Activated CD4-positive, alpha-beta T cell treated with anti-CD3 and anti-CD28 coated beads, Interleukin-2, amount 50 U/mL, for 4 hours (primary cell): ENCODE measurements at regions not wholly inside any gene's neighbourhood (a gene's known extent, or its start where the extent isn't known, plus 50 kb on each side); places are given as distances from the start of the nearest gene placed in this dataset.
"Not testable (repeated sequence)": the region's sequence is repeated elsewhere in the genome, so short reads cannot be mapped to it uniquely, and the experiment has no call there.

Experiments used
- DNase-seq, 2 experiments: peaks; one replicate each; pipeline ENCODE4 v3.0.0-alpha.2; 2020

- no peak for DNase-seq
These were observed 75.0 kb upstream of the SLC1A3 start for GRCh38 chr5:36531401-36531800.

- DNase-seq: no peak
These were observed 71.0 kb upstream of the SLC1A3 start for GRCh38 chr5:36535378-36535777.

DNA sequence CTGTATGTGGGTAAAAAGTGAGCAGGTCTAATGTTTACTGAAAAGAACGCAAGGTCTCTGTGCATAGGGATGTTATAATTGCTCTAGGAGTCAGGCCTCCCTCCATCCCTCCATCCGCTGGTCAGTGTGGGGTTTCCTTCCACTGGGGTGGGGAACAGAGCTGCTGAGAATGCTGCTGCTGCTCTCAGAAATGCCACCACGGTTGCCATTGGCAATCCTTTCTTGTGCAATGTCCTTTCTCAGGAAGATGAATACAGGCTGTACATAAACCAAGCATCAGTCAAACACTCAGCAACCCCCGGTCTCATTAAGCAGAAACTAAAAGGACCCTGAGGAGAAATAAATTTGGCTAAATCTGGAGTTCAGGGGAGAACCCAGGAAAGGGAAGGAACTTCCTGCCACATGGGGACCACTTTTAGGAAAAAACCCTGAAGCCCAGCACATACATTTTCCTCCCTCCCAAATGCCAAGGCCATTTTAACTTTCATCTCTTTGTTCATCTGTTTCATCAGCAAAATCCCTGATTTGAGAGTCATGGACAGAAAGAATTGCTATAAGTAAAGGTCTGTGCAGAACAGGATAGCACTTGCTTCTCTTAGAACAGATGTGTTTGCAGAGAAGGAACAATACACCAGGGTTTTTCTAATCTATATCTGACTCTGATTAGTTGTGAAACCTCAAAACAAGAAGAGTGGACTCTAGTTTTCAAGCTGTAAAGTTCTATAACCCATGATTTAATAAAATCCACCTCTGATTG lies 70.4 kb upstream of the SLC1A3 start:
- DNase-seq: no peak

GRCh38 chr5:36536616-36537005 lies 69.8 kb upstream of the SLC1A3 start:
- no peak for DNase-seq

GRCh38 chr5:36537724-36538123 lies 68.7 kb upstream of the SLC1A3 start:
- DNase-seq: no peak

GRCh38 chr5:36552651-36553393 lies 53.6 kb upstream of the SLC1A3 start:
- no peak for DNase-seq

GRCh38 chr5:36555035-36555434 lies 51.4 kb upstream of the SLC1A3 start:
- DNase-seq: not testable (repeated sequence)
